Fibroblast of upper back skin (primary cell): ENCODE measurements at regions not wholly inside any gene's neighbourhood (a gene's known extent, or its start where the extent isn't known, plus 50 kb on each side); places are given as distances from the start of the nearest gene placed in this dataset.
"Not testable (repeated sequence)": the region's sequence is repeated elsewhere in the genome, so short reads cannot be mapped to it uniquely, and the experiment has no call there.

ENCODE experiments used
- DNase-seq: peaks from one replicate; pipeline ENCODE4 v3.0.0-alpha.2; 2013

GRCh38 chr5:35561396-35561795, 56.3 kb upstream of the SPEF2 start:
- no peak for DNase-seq

GRCh38 chr5:35557748-35558147, 59.9 kb upstream of the SPEF2 start:
- DNase-seq, result no peak

GRCh38 chr5:35557199-35557598, 60.5 kb upstream of the SPEF2 start:
- DNase-seq, result no peak

- no peak for DNase-seq
Measured at GRCh38 chr5:35554016-35554415, 63.6 kb upstream of the SPEF2 start.

- DNase-seq, result no peak
Measured at GRCh38 chr5:35545190-35545589, 72.5 kb upstream of the SPEF2 start.

- no peak for DNase-seq
Measured at GRCh38 chr5:35543408-35543807, 74.3 kb upstream of the SPEF2 start.

- no peak for DNase-seq
Measured at GRCh38 chr5:35540002-35540401, 77.7 kb upstream of the SPEF2 start.

- DNase-seq, result no peak
Measured at GRCh38 chr5:35538198-35538931, 79.3 kb upstream of the SPEF2 start.

GRCh38 chr5:35533156-35533555, 84.5 kb upstream of the SPEF2 start:
- DNase-seq, result no peak

GRCh38 chr5:35531553-35531952, 86.1 kb upstream of the SPEF2 start:
- not testable (repeated sequence) for DNase-seq

- DNase-seq, result no peak
Measured at GRCh38 chr5:35518104-35518503, 99.6 kb upstream of the SPEF2 start.

- no peak for DNase-seq
Measured at GRCh38 chr5:35516271-35516670, 101.4 kb upstream of the SPEF2 start.

- DNase-seq, result no peak
Measured at GRCh38 chr5:35513612-35514011, 104.1 kb upstream of the SPEF2 start.

- DNase-seq, result no peak
Measured at GRCh38 chr5:35502206-35502605, 115.5 kb upstream of the SPEF2 start.

GRCh38 chr5:35488791-35489190, 128.9 kb upstream of the SPEF2 start:
- DNase-seq, result no peak

- no peak for DNase-seq
Measured at GRCh38 chr5:35488055-35488454, 129.6 kb upstream of the SPEF2 start.

- no peak for DNase-seq
Measured at GRCh38 chr5:35487233-35488025, 130.2 kb upstream of the SPEF2 start.

GRCh38 chr5:35485487-35485886, 132.2 kb upstream of the SPEF2 start:
- no peak for DNase-seq

- DNase-seq, result no peak
Measured at GRCh38 chr5:35484241-35484640, 133.4 kb upstream of the SPEF2 start.

GRCh38 chr5:35483780-35484179, 133.9 kb upstream of the SPEF2 start:
- no peak for DNase-seq

- no peak for DNase-seq
Measured at GRCh38 chr5:35483191-35483590, 134.5 kb upstream of the SPEF2 start.

- no peak for DNase-seq
Measured at GRCh38 chr5:35482167-35482755, 135.4 kb upstream of the SPEF2 start.

- peak; percentile 57 for DNase-seq
Measured at GRCh38 chr5:35478856-35479682, 138.6 kb upstream of the SPEF2 start.
